GM19463 (cell line): ENCODE measurements at regions not wholly inside any gene's neighbourhood (a gene's known extent, or its start where the extent isn't known, plus 50 kb on each side); places are given as distances from the start of the nearest gene placed in this dataset.
"Not testable (repeated sequence)": the region's sequence is repeated elsewhere in the genome, so short reads cannot be mapped to it uniquely, and the experiment has no call there.

ENCODE experiments used
- ATAC-seq: cut with Tn5 transposase; IDR thresholded peaks from one replicate; pipeline ENCODE4 v1.9.1; 2021; ENCODE audit warnings: mild to moderate bottlenecking, moderate library complexity; ENCODE audit not compliant: unreplicated experiment

- ATAC-seq, result no peak
Observed at GRCh38 chr7:69276011-69276729, 322.1 kb upstream of the AUTS2 start.

DNA sequence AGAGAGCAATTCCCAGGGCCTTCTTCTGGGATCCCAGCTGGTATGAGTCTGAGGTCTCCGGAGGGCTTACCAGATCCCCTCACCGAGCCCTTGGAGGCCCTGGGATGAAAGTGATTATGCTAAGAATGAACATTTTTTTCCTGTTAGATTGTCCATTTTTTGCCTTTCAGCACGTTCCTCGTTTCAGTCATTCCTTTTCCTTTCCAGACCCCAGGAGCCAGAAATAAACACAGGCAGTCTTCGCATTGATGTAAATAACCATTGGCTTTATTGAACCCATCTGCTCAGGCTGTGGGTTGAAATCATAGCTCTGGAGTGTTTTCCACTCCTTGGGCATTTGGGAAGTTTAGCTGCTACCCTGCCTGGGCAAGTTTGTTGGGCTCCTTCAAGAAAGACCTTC is 320.9 kb upstream of the AUTS2 start:
- ATAC-seq, result no peak

DNA sequence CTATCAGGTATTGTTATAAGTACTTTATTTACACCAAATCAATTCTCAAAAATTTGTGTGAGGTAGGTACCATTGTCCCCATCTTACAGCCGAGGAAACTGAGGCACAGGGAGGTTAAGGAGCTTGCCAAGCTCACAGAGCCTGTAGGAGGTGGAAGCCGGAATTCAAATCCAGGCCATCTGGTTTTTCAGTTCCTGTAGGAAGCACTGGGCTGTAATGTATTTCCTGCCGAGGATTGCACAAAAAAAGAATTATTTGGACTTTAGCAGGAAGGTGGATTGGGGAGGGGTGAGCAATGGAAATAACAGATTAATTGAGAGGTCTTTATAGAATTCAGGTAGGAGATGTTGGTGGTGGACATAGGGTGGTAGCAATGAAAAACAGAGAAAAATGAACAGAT is 315.3 kb upstream of the AUTS2 start:
- ATAC-seq, result no peak

DNA sequence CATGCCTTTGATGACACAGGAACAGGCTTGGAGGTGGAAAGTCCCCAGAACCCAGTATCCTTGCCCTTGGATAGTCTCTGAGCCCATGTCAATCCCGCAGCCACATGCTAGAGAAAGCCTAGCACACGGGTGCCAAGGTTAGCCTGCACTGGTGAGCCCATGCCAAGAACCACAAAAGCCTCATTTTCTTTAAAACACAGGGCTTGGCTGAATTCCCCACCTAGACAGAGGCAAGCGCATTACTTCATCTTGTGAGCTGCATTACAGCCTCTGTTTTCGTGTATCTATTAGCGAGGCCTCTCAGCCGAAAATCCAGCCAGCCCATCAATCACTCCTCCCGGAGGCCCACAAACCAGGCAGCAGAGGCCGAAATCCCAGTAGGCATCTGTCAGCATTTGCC is 314.9 kb upstream of the AUTS2 start:
- no peak for ATAC-seq

DNA sequence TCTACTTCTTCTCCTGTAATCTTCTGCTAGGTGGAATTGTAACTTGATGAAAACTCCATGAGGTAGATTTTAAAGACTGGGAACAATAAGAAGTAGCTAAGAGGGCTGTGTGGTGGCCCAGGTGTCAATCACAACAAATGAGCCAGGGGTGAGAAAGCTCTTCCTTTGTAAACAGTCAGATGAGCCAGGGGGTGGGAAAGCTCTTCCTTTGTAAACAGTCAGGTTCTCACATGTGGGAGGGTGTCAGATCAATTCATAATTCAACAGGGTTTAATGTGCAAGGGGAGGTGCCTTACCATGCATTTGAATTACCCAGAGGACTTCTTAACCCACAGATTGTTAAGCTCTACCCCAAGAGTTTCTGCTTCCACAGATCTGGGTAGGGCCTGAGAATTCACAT is 312.4 kb upstream of the AUTS2 start:
- ATAC-seq, result no peak

DNA sequence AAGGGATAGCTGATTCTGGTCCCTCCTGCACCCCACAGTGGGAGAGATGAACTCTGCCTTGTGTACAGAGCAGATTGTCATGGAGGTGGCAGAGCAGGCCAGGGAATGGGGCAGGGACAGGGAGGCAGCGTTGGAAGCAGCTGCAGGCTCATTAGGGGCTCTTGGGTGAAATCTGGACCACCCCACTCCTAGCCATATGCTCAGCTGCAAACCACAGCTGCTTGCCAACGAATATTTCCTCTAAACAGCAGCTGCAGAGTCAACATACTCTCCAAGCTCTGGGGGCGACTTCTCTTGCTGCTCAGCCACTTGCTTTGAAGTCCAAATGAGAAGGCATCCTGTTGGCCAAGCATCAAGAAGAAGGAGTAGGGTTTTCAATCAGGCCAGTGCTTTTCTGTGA is 302.3 kb upstream of the AUTS2 start:
- ATAC-seq, result no peak

GRCh38 chr7:69301253-69301652 is 297.0 kb upstream of the AUTS2 start:
- no peak for ATAC-seq

DNA sequence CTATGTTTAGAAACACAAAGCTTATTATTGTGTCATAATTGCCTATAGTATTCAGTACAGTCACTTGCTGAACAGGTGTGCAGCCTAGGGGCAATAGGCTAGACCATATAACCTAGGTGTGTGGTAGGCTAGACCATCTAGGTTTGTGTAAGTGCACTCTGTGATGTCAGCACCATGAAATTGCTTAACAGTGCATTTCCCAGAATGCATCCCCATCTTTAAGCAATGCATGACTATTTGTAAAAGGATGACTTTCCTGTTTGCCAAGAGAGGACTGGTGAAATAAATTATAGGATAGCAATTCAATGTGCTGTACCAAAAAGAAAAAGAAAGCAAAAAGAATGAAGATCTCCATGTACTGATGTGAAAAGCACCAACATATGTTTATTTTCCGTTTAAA is 288.7 kb upstream of the AUTS2 start:
- ATAC-seq, result no peak

DNA sequence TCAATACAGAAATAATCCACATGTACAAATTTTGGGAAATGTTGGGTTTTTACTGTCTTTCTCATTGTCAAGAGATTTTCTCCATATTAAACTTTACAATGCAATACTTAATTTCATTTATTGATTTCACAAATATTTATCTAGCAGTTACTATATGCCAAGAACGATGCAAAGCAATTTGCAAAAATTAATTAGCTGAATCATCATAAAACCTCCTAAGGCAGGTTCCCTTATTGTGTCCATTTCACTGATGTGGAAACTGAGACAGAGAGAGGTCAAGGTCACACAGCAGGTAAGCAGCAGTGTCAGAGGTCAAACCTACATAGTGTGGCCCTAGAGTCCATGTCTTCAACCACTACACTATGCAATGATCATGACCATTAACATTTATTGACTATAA is 286.8 kb upstream of the AUTS2 start:
- ATAC-seq, result no peak

GRCh38 chr7:69313852-69314251 is 284.4 kb upstream of the AUTS2 start:
- not testable (repeated sequence) for ATAC-seq

DNA sequence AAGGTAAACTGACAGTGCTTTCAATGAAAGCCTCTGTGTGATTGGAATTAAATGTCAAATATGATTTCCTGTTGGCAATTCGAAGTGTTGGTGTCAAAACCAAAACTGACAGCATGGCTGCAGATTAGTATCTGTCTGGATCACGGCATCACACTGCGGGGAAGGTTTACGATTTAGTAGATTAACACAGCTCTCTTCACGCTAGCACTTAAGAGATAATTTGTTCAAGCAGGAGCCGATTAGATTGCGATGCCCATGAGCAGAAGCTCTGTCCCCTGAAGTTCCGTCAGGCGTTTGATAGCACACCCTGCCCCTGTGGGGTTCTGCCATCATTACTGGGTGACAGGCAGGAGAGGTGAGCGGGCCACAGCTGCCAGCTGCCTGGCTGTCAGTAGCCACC is 279.5 kb upstream of the AUTS2 start:
- ATAC-seq, result no peak

GRCh38 chr7:69328516-69328915 is 269.8 kb upstream of the AUTS2 start:
- no peak for ATAC-seq

DNA sequence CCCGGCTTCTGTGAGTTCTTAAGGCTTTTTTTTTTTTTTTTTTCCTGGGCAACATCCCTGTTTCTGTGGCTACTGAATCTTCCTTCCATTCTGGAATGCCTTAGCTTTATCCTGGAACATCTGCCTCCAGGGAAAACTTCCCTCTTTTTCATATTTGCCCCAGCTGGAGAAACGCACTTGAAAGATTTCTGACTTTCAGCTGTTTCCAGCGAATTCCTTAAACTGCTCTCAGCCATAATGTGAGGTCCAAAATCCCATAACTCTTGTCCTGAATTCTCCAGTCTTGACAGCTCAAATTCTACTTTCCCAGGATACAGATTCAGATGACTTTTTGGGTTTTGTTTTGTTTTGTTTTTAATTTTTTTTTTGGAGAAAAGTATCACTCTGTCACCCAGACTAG is 263.6 kb upstream of the AUTS2 start:
- no peak for ATAC-seq

DNA sequence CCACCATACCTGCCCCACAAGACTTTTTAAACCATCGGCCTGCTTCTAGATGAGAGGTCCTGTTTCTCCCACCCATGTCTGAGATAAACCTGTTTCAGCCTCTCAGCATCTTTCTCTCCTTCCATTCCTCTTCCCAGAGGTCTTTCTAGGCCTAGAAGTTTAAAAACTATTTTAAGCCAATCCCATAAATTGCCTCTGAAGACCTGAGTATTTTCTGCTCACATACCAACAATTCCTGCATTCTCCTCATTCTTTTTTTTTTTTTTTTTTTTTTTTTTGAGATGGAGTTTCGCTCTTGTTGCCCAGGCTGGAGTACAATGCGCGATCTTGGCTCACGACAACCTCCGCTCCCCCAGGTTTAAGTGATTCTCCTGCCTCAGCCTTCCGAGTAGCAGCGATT is 262.9 kb upstream of the AUTS2 start:
- no peak for ATAC-seq

DNA sequence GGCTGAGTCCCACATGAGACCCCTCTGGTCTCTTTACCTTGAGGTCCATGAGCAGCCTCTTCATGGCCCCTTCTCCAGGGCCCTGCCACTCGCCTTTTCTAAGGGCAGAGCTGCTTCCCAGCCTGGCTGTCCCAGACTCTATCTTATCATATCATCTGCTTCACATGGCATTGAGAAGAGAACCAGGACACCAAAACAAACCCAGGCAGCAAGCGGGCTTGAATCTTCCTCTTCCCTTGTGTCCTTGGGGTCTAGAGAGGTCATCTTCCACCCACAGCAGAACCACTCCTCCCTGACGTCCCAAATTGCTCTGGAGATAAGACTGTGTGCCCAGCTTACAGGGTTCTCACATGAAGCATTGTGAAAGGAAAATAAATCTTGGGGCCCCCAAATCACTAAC is 261.3 kb upstream of the AUTS2 start:
- no peak for ATAC-seq

- ATAC-seq, result no peak
Observed at GRCh38 chr7:69338144-69338543, 260.1 kb upstream of the AUTS2 start.

GRCh38 chr7:69341288-69341687 is 257.0 kb upstream of the AUTS2 start:
- no peak for ATAC-seq

DNA sequence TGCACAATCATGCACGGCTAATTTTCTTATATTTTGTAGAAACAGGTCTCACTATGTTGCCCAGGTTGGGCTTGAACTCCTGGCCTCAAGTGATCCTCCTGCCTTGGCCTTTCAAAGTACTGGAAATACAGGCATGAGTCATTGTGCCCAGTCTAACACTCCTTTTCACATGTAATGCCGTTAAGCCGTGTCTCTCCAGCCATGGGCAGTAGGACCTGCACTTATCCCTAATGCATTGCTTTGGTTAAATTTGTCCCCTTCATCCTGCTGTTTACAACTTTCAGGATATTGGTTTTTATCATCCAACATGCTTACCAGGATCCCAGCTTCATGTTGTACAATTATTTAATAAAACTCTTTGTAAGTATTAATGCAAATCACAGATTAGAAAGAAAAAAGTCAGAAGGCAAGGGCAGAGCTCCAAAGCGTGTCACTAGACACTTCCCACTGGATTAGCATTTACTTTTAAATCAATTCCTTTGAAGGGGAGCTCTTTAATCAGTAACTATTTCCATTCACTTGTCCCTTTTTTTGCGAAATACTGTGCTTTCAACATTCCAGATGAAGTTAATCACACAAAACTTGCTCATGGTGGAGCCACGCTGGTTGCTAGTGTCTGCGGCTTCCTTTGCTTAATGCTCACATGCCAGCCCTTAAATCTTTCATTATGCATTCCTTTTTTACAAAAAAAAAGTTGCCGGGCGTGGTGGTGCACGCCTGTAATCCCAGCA is 256.0 kb upstream of the AUTS2 start:
- ATAC-seq, result no peak

GRCh38 chr7:69349291-69349690 is 249.0 kb upstream of the AUTS2 start:
- ATAC-seq, result no peak

DNA sequence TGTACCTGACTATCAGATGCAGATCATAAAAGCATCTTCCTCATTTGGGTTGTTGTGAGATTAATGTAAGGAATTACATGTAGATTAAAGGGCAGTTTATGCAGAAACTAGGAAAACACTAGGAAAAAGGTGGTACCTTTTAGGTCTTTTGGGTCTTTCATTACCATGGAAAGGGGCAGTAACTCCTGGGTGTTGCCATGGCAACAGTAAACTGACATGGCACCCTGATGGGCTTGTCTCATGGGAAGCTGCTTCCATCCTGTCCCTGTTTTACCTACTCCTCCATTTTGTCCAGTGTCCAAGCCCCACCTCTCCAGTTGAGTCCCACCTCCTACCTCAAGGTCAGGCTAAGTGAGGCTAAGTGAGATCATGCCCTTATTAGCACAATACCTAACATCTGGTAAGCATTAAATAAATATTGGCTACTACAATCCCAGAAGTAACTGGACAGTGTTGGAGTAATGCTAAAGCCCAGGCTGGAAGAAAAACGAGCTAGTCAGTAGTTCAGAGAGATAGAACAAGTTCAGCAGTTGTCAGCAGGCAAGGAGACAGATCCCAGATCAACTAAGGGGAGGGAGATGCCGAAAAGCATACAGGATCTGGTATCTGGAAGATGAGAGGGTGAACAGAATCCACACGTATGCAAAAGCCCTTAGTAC is 240.0 kb upstream of the AUTS2 start:
- ATAC-seq, result no peak

DNA sequence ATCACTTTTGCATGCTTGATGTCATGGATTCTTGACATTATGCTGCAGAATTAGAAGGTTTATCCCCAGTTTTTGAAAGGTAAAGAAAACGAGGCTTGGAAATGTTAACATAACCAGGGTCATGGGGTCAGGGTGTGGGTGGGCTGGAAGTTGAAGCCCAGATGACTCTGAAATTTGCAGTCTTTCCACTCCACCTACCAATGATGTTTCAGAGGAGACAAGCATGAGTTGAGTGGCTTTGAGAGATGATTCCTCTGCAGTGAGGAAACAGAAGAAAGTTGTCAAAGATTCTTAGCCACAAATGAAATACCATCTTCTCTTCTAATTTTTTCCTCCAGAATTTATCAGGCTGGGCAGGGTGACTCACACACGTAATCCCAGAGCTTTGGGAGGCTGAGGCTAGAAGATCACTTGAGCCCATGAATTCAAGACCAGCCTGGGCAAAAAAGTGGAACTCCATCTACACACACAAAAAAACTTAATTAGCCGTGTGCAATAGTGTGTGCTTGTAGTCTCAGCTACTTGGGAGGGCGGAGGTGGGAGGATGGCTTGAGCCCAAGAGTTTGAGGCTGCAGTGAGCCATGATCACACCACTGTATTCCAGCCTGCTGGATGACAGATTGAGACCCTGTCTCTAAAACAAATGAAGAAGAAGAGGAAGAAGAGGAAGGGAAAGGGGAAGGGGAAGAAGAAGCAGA is 239.1 kb upstream of the AUTS2 start:
- no peak for ATAC-seq

DNA sequence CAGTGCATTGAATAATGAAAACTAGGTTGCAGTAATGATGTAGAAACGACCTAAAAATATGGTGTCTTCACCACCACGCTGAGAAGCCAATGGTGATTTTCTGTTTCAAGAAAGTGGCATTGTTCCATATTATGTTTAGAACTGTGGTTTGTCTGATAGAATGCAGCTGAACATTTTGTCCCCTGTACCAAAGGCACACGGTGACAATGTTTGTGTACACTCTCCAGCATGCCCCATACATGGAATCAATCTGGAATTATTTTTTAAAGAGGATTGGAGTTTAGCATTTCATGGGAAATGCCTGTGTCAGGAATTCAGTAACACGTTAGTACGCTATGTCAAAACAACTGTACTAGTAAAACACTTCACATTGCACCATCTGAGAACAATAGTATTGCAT is 237.4 kb upstream of the AUTS2 start:
- no peak for ATAC-seq
